GM12865 (cell line): ENCODE measurements at regions not wholly inside any gene's neighbourhood (a gene's known extent, or its start where the extent isn't known, plus 50 kb on each side); places are given as distances from the start of the nearest gene placed in this dataset.

Source experiments
- DNase-seq: peaks from one replicate; pipeline ENCODE4 v3.0.0; 2010; ENCODE audit warnings: low read depth
- H3K4me3 ChIP-seq: 2 replicates; pipeline ENCODE4 v1.5.1; 2011; ENCODE audit warnings: mild to moderate bottlenecking, low read depth, low read length, control low read depth
- CTCF ChIP-seq: IDR thresholded peaks from 2 replicates; pipeline ENCODE4 v1.5.1; 2011; ENCODE audit warnings: low read length, control low read depth, low read depth, inconsistent platforms; ENCODE audit not compliant: insufficient read depth; ENCODE audit errors: missing control alignments

GRCh38 chr12:124482901-124483799, 84.3 kb downstream of the NCOR2 start:
- DNase-seq: no peak
- TF ChIP-seq CTCF: no peak
- no peak overlapping the region for H3K4me3 ChIP-seq

GRCh38 chr12:124482567-124482893, 84.9 kb downstream of the NCOR2 start:
- no peak for TF ChIP-seq CTCF
- no peak overlapping the region for H3K4me3 ChIP-seq
- DNase-seq: no peak

GRCh38 chr12:124481772-124482566, 85.4 kb downstream of the NCOR2 start:
- no peak for TF ChIP-seq CTCF
- H3K4me3 ChIP-seq: no peak overlapping the region
- DNase-seq: peak; percentile 55

- no peak overlapping the region for H3K4me3 ChIP-seq
- DNase-seq: no peak
- TF ChIP-seq CTCF: no peak
Observed at GRCh38 chr12:124481257-124481750, 86.1 kb downstream of the NCOR2 start.

- peak overlapping the region; percentile 14 for H3K4me3 ChIP-seq
- no peak for TF ChIP-seq CTCF
- peak; percentile 93 for DNase-seq
Observed at GRCh38 chr12:124480469-124481256, 86.7 kb downstream of the NCOR2 start.

GRCh38 chr12:124479680-124480468, 87.5 kb downstream of the NCOR2 start:
- DNase-seq: no peak
- H3K4me3 ChIP-seq: peak overlapping the region; percentile 10
- TF ChIP-seq CTCF: no peak
